ENCODE measurements at regions not wholly inside any gene's neighbourhood (a gene's known extent, or its start where the extent isn't known, plus 50 kb on each side); places are given as distances from the start of the nearest gene placed in this dataset.

DNA sequence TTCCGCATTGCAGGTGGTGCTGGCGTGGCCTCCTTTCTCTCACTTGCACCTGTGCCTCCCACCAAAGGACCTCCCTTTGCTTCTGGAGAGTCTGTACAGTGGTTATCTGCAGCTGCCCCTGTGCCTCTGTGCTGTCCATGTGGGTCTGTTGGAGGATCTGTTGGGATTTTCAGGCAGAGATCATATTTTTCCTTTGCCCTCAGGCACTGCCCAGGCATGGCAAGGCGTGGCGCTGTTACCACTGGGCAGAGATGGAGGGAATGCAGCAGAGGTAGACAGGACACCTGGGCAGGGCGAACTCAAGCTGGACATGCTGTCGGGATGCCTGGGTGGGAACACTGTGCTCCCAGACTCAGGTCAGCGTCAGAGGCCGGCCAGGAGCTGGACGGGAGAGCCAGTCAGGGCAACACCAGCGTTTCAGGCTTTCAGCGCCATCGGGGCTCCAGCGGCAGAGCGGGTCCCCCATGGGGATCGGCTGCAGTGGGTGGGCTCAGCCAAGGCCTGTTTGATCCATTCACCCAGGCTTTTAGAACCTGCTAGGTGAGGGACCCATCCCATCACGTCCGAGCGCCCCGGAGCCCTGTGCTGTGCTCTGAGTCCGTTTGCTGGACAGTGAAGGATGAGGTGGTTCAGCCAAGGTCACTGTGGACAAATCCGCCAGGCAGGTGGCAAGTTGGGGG, 718.9 kb downstream of the BRD1 start:
- no peak for DNase-seq (ENCODE audit: low read depth in 1 of 2, low spot score in 1 of 2)
- TF ChIP-seq SPI1 (IDR thresholded peaks at IDR 0.05; ENCODE audit: borderline replicate concordance, low read depth) (no peak), POLR2AphosphoS5 (IDR thresholded peaks at IDR 0.05; ENCODE audit: low read depth) (no peak), GABPA (IDR thresholded peaks at IDR 0.05; ENCODE audit: low read depth) (no peak)
- TF ChIP-seq, protein P1, sequence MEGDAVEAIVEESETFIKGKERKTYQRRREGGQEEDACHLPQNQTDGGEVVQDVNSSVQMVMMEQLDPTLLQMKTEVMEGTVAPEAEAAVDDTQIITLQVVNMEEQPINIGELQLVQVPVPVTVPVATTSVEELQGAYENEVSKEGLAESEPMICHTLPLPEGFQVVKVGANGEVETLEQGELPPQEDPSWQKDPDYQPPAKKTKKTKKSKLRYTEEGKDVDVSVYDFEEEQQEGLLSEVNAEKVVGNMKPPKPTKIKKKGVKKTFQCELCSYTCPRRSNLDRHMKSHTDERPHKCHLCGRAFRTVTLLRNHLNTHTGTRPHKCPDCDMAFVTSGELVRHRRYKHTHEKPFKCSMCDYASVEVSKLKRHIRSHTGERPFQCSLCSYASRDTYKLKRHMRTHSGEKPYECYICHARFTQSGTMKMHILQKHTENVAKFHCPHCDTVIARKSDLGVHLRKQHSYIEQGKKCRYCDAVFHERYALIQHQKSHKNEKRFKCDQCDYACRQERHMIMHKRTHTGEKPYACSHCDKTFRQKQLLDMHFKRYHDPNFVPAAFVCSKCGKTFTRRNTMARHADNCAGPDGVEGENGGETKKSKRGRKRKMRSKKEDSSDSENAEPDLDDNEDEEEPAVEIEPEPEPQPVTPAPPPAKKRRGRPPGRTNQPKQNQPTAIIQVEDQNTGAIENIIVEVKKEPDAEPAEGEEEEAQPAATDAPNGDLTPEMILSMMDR (IDR thresholded peaks at IDR 0.05; ENCODE audit: insufficient read depth, low read length) = no peak
- TF ChIP-seq, protein P2, sequence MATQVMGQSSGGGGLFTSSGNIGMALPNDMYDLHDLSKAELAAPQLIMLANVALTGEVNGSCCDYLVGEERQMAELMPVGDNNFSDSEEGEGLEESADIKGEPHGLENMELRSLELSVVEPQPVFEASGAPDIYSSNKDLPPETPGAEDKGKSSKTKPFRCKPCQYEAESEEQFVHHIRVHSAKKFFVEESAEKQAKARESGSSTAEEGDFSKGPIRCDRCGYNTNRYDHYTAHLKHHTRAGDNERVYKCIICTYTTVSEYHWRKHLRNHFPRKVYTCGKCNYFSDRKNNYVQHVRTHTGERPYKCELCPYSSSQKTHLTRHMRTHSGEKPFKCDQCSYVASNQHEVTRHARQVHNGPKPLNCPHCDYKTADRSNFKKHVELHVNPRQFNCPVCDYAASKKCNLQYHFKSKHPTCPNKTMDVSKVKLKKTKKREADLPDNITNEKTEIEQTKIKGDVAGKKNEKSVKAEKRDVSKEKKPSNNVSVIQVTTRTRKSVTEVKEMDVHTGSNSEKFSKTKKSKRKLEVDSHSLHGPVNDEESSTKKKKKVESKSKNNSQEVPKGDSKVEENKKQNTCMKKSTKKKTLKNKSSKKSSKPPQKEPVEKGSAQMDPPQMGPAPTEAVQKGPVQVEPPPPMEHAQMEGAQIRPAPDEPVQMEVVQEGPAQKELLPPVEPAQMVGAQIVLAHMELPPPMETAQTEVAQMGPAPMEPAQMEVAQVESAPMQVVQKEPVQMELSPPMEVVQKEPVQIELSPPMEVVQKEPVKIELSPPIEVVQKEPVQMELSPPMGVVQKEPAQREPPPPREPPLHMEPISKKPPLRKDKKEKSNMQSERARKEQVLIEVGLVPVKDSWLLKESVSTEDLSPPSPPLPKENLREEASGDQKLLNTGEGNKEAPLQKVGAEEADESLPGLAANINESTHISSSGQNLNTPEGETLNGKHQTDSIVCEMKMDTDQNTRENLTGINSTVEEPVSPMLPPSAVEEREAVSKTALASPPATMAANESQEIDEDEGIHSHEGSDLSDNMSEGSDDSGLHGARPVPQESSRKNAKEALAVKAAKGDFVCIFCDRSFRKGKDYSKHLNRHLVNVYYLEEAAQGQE (IDR thresholded peaks at IDR 0.05; ENCODE audit: insufficient replicate concordance, low read depth) = no peak
- H3K27ac ChIP-seq (replicated peaks) = no peak overlapping the region
- no peaks in the 10 kb centered on the region for H3K27me3 ChIP-seq (ENCODE audit: insufficient read depth, poor library complexity, severe bottlenecking)
- H3K4me3 ChIP-seq (replicated peaks; ENCODE audit: insufficient read depth, low read length) = no peak overlapping the region

DNA sequence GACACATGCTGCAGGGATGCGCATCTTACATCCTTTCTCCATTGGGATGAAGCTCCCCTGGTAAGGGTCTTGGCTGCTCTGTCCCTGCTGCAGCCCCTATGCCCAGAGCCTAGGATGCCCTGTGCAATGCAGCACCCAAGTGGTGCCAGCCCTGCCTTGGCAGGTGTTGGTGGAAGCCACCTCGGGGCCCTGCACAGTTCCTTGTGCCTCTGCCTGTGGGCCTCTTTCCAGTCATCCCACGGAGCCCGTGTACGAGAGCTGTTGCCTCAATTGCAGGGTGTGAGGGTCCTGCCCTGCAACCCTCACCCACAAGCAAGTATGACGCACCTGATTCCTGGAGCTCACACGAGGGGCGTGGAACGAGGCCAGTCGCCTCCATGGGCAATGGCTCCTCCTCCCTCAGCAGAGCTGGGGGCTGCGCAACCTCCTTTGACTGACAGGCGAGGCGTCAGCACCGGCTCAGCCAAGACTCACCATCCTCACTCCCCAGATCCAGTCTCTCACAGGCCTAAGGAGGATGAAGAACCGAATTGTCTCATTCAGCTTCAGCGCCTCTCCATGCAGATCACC, 719.6 kb downstream of the BRD1 start:
- no peak for DNase-seq (ENCODE audit: low read depth in 1 of 2, low spot score in 1 of 2)
- Histone ChIP-seq H3K27ac (replicated peaks) (no peak overlapping the region), H3K27me3 (ENCODE audit: insufficient read depth, poor library complexity, severe bottlenecking) (no peaks in the 10 kb centered on the region), H3K4me3 (replicated peaks; ENCODE audit: insufficient read depth, low read length) (no peak overlapping the region)
- TF ChIP-seq GABPA (IDR thresholded peaks at IDR 0.05; ENCODE audit: low read depth) (no peak), SPI1 (IDR thresholded peaks at IDR 0.05; ENCODE audit: borderline replicate concordance, low read depth) (no peak), POLR2AphosphoS5 (IDR thresholded peaks at IDR 0.05; ENCODE audit: low read depth) (no peak)
- TF ChIP-seq, protein P1 (IDR thresholded peaks at IDR 0.05; ENCODE audit: insufficient read depth, low read length) = no peak
- TF ChIP-seq, protein P2 (IDR thresholded peaks at IDR 0.05; ENCODE audit: insufficient replicate concordance, low read depth) = no peak

DNA sequence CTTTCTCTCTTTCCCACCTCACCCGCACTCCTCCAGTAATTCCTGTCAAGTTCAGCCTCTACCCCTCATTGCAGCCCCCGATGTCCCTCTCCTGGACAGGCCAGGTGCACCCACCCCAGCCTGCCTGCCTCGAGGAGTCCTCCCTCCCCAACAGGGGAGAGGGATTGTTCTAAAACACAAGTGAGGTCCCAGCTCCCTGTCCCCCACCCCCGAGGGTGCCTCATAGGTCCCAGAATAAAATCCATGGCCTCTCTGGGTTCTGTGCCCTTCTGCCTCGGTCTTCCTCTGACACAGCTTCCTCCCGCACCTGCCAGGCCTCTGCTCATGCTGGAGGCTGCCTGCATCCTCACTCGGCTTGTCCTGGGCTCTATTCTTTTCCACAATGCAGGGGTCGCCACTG, 720.1 kb downstream of the BRD1 start:
- H3K4me3 ChIP-seq (replicated peaks; ENCODE audit: insufficient read depth, low read length) = no peak overlapping the region
- DNase-seq (ENCODE audit: low read depth in 1 of 2, low spot score in 1 of 2) = no peak
- no peak overlapping the region for H3K27ac ChIP-seq (replicated peaks)
- TF ChIP-seq SPI1 (IDR thresholded peaks at IDR 0.05; ENCODE audit: borderline replicate concordance, low read depth) (no peak), POLR2AphosphoS5 (IDR thresholded peaks at IDR 0.05; ENCODE audit: low read depth) (no peak)
- TF ChIP-seq, protein P1 (IDR thresholded peaks at IDR 0.05; ENCODE audit: insufficient read depth, low read length) = no peak
- no peaks in the 10 kb centered on the region for H3K27me3 ChIP-seq (ENCODE audit: insufficient read depth, poor library complexity, severe bottlenecking)

DNA sequence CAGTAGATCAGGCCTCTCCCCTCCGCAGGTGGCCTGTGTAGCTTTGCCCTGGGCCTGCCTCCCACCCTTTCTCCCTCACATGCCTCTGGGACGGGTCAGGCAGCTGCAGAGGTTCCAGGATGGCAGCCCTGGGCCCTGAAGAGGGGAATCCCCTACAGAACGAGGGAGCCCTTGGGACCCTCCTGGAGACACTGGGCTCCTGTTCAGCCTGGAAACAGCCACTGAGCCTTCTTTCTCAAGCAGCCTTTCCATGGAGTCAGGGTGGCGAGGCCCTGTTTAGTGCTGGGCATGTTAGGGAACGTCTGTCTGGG, 720.9 kb downstream of the BRD1 start:
- no peak for TF ChIP-seq GABPA (IDR thresholded peaks at IDR 0.05; ENCODE audit: low read depth)
- TF ChIP-seq POLR2AphosphoS5 (IDR thresholded peaks at IDR 0.05; ENCODE audit: low read depth) = no peak
- TF ChIP-seq, protein P2 (IDR thresholded peaks at IDR 0.05; ENCODE audit: insufficient replicate concordance, low read depth) = no peak
- TF ChIP-seq SPI1 (IDR thresholded peaks at IDR 0.05; ENCODE audit: borderline replicate concordance, low read depth) = no peak
- TF ChIP-seq, protein P1 (IDR thresholded peaks at IDR 0.05; ENCODE audit: insufficient read depth, low read length) = no peak
- no peak for DNase-seq (ENCODE audit: low read depth in 1 of 2, low spot score in 1 of 2)
- no peak overlapping the region for H3K4me3 ChIP-seq (replicated peaks; ENCODE audit: insufficient read depth, low read length)
- no peaks in the 10 kb centered on the region for H3K27me3 ChIP-seq (ENCODE audit: insufficient read depth, poor library complexity, severe bottlenecking)
- H3K27ac ChIP-seq (replicated peaks) = no peak overlapping the region

Data from HL-60 (cell line).